ENCODE measurements at regions not wholly inside any gene's neighbourhood (a gene's known extent, or its start where the extent isn't known, plus 50 kb on each side); places are given as distances from the start of the nearest gene placed in this dataset.
"Not testable (repeated sequence)": the region's sequence is repeated elsewhere in the genome, so short reads cannot be mapped to it uniquely, and the experiment has no call there.

DNA sequence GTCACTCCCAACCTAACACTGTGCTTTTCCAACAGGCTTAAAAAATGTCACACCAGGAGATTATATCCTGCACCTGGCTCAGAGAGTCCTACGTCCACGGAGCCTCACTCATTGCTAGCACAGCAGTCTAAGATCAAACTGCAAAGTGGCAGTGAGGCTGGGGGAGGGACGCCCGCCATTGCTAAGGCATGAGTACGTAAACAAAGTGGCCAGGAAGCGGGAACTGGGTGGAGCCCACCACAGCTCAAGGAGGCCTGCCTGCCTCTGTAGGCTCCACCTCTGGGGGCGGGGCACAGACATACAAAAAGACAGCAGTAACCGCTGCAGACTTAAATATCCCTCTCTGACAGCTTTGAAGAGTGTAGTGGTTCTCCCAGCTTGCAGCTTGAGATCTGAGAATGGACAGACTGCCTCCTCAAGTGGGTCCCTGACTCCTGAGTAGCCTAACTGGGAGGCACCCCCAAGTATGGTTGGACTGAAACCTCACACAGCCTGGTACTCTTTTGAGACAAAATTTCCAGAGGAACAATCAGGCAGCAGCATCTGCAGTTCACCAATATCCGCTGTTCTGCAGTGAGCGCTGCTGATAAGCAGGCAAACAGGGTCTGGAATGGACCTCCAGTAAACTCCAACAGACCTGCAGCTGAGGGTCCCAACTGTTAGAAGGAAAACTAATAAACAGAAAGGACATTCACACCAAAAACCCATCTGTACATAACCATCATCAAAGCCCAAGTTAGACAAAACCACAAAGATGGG lies 2986.4 kb upstream of the OR11H1 start:
- not testable (repeated sequence) for H3K9me3 Mint-ChIP-seq; H3K36me3 Mint-ChIP-seq (ENCODE audit: low read depth)

GRCh38 chr22:12553366-12553765 lies 2974.6 kb upstream of the OR11H1 start:
- not testable (repeated sequence) for H3K27ac Mint-ChIP-seq; H3K9me3 Mint-ChIP-seq; H3K36me3 Mint-ChIP-seq (ENCODE audit: low read depth); H3K4me3 Mint-ChIP-seq; H3K4me1 Mint-ChIP-seq; H3K27me3 Mint-ChIP-seq (ENCODE audit: low read depth)

More for the DNA sequence above, 2986.4 kb upstream of the OR11H1 start:
- not testable (repeated sequence) for H3K4me1 Mint-ChIP-seq; H3K27ac Mint-ChIP-seq; H3K27me3 Mint-ChIP-seq (ENCODE audit: low read depth); H3K4me3 Mint-ChIP-seq

- H3K36me3 Mint-ChIP-seq (ENCODE audit: low read depth); H3K27ac Mint-ChIP-seq; H3K4me3 Mint-ChIP-seq; H3K9me3 Mint-ChIP-seq; H3K4me1 Mint-ChIP-seq; H3K27me3 Mint-ChIP-seq (ENCODE audit: low read depth): not testable (repeated sequence)
Observed at GRCh38 chr22:12554648-12555192, 2973.3 kb upstream of the OR11H1 start.

DNA sequence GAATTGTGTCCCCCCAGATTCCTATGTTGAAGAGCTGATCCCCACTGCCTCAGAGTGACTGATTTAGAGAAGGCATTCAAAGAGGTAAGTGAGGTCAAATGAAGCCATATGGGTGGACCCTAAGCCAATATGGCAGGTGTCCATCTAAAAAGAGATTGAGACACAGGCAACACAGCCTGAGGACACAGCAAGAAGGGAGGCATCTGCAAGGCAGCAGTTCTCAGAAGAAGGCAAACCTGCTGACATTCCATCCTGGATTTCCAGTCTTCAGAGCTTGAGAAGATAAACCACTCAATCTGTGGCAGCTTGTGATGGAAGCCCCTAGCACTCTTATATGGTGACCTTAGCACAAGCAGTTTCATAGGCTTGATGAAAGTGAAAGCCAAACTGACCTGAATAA lies 2956.5 kb upstream of the OR11H1 start:
- not testable (repeated sequence) for H3K4me1 Mint-ChIP-seq; H3K27me3 Mint-ChIP-seq (ENCODE audit: low read depth); H3K27ac Mint-ChIP-seq; H3K9me3 Mint-ChIP-seq; H3K4me3 Mint-ChIP-seq; H3K36me3 Mint-ChIP-seq (ENCODE audit: low read depth)

DNA sequence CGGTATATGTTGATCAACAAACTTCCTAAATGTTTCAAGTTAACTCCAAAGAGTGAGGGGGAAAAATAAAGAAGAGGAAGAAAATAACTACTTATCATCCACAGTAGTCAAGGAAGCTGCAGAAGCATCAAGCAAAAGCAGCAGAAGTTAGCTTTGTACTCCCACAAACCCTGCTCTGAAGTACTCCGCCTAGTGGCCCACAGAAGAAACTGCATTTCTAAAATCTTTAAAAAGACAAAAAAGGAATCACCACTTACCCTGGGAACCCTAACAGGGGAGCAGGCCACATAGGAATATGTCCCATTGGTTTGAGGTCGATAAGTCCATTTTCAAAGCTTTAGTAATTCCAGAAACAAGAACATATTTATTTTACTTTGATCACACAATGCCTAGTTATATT lies 2948.3 kb upstream of the OR11H1 start:
- H3K9me3 Mint-ChIP-seq, H3K27ac Mint-ChIP-seq: not testable (repeated sequence)

GRCh38 chr22:12584457-12584856 lies 2943.5 kb upstream of the OR11H1 start:
- H3K36me3 Mint-ChIP-seq (ENCODE audit: low read depth), result not testable (repeated sequence)

More for the DNA sequence above, 2948.3 kb upstream of the OR11H1 start:
- not testable (repeated sequence) for H3K36me3 Mint-ChIP-seq (ENCODE audit: low read depth); H3K4me3 Mint-ChIP-seq; H3K27me3 Mint-ChIP-seq (ENCODE audit: low read depth); H3K4me1 Mint-ChIP-seq

GRCh38 chr22:12584874-12585273 lies 2943.1 kb upstream of the OR11H1 start:
- H3K27me3 Mint-ChIP-seq (ENCODE audit: low read depth); H3K4me1 Mint-ChIP-seq; H3K4me3 Mint-ChIP-seq; H3K36me3 Mint-ChIP-seq (ENCODE audit: low read depth); H3K27ac Mint-ChIP-seq: not testable (repeated sequence)
- H3K9me3 Mint-ChIP-seq, result peaks cover 11% of the 10 kb centered on the region

More at GRCh38 chr22:12584457-12584856, 2943.5 kb upstream of the OR11H1 start:
- H3K27me3 Mint-ChIP-seq (ENCODE audit: low read depth); H3K9me3 Mint-ChIP-seq; H3K27ac Mint-ChIP-seq; H3K4me1 Mint-ChIP-seq; H3K4me3 Mint-ChIP-seq: not testable (repeated sequence)

DNA sequence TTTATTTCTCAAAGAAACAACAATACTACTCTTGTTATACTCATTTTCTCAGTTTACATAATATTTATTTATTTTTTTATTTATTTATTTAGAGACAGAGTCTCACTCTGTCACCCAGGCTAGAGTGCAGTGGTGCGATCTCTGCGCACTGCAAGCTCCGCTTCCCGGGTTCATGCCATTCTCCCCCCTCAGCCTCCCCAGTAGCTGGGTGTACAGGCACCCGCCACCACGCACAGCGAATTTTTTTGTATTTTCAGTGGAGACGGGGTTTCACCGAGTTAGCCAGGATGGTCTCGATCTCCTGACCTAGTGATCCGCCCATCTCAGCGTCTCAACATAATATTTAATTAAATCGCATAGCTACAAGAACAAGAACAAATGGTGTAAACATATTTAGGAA lies 2932.3 kb upstream of the OR11H1 start:
- not testable (repeated sequence) for H3K36me3 Mint-ChIP-seq (ENCODE audit: low read depth); H3K27me3 Mint-ChIP-seq (ENCODE audit: low read depth); H3K4me3 Mint-ChIP-seq; H3K27ac Mint-ChIP-seq; H3K4me1 Mint-ChIP-seq
- H3K9me3 Mint-ChIP-seq, result peaks cover 56% of the 10 kb centered on the region

GRCh38 chr22:12597778-12598177 lies 2930.2 kb upstream of the OR11H1 start:
- H3K9me3 Mint-ChIP-seq, result peaks cover 56% of the 10 kb centered on the region
- H3K27me3 Mint-ChIP-seq (ENCODE audit: low read depth); H3K4me1 Mint-ChIP-seq; H3K27ac Mint-ChIP-seq; H3K4me3 Mint-ChIP-seq; H3K36me3 Mint-ChIP-seq (ENCODE audit: low read depth): not testable (repeated sequence)

- H3K4me1 Mint-ChIP-seq; H3K4me3 Mint-ChIP-seq; H3K27me3 Mint-ChIP-seq (ENCODE audit: low read depth); H3K36me3 Mint-ChIP-seq (ENCODE audit: low read depth); H3K27ac Mint-ChIP-seq: not testable (repeated sequence)
- H3K9me3 Mint-ChIP-seq, result peaks cover 64% of the 10 kb centered on the region
Observed at GRCh38 chr22:12601510-12601869, 2926.5 kb upstream of the OR11H1 start.

DNA sequence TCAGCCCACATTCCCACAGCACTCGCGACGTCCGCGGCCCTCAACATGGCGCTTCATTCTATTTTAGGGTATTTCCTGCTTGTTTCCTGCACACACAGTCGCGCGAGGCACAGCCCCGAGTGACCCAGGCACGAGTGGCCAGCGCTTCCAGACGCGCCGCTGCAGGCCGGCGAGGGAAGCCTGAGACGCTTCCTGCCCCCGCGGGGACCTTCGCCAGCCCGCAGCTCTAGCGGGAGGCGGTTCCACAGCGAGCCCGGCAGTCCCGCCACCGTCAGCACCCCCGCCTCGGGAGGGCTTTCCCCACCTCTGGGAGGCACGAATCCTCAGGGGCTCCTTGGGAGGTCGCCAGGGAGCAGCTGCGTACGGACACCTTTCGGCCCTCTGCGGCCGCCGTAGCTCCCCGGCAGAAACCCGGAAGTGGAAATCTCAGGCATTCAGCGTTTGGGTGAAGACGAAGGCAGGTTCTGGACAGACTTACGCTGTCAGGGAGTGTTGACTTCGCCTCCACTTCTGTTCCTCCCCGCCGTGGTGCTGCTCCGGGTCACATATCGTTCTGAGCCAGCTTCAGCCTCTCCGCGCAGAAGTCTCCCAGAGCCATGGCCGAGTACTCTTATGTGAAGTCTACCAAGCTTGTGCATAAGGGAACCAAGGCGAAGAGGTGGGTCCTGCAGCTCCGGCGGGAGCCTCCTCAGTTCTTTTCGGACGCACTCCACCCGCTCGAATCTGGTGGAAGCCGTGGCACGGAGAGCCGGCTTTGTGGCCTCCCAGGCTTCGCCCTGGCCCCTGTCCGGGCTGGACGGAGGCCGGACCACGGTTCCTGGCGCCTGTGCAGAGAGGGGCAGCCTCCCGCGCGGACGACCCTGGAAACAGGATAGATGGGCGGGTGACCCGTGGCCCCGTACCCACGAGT lies 2925.9 kb upstream of the OR11H1 start:
- H3K4me1 Mint-ChIP-seq, result no peaks in the 10 kb centered on the region
- H3K27ac Mint-ChIP-seq, result no peak overlapping the region
- TF ChIP-seq CTCF (IDR thresholded peaks at IDR 0.05; ENCODE audit: unreplicated experiment in 3 of 3), result no peak
- H3K9me3 Mint-ChIP-seq, result peaks cover 67% of the 10 kb centered on the region
- no peak overlapping the region for H3K4me3 Mint-ChIP-seq
- no peaks in the 10 kb centered on the region for H3K36me3 Mint-ChIP-seq (ENCODE audit: low read depth)
- no peaks in the 10 kb centered on the region for H3K27me3 Mint-ChIP-seq (ENCODE audit: low read depth)

- H3K9me3 Mint-ChIP-seq, result peaks cover 66% of the 10 kb centered on the region
- H3K4me3 Mint-ChIP-seq; H3K27me3 Mint-ChIP-seq (ENCODE audit: low read depth); H3K27ac Mint-ChIP-seq; H3K36me3 Mint-ChIP-seq (ENCODE audit: low read depth); H3K4me1 Mint-ChIP-seq: not testable (repeated sequence)
Observed at GRCh38 chr22:12603399-12603798, 2924.6 kb upstream of the OR11H1 start.

DNA sequence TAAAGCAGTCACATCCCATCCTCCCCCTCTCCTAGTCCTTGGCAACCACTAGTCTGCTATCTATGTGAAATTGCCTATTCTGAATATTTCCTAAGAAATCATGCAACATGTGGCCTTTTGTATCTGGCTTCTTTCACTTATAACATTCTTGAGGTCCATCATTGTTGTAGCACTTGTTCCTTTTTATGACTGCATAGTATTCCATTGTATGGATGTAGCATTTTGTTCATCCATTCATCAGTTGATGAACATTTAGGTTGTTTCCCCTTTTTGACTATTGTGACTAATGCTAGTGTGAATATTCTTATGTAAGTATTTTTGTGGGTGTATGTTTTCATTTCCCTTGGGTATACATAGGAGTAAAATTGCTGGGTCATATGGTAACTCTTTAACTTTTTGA lies 2924.2 kb upstream of the OR11H1 start:
- H3K4me1 Mint-ChIP-seq; H3K27ac Mint-ChIP-seq; H3K36me3 Mint-ChIP-seq (ENCODE audit: low read depth); H3K27me3 Mint-ChIP-seq (ENCODE audit: low read depth); H3K4me3 Mint-ChIP-seq: not testable (repeated sequence)
- H3K9me3 Mint-ChIP-seq, result peaks cover 63% of the 10 kb centered on the region

GRCh38 chr22:12608454-12608853 lies 2919.5 kb upstream of the OR11H1 start:
- H3K36me3 Mint-ChIP-seq (ENCODE audit: low read depth); H3K4me1 Mint-ChIP-seq; H3K27ac Mint-ChIP-seq; H3K27me3 Mint-ChIP-seq (ENCODE audit: low read depth); H3K4me3 Mint-ChIP-seq: not testable (repeated sequence)
- peaks cover 61% of the 10 kb centered on the region for H3K9me3 Mint-ChIP-seq

Data from nephron (organoid).